D721Med (cell line): ENCODE measurements at regions not wholly inside any gene's neighbourhood (a gene's known extent, or its start where the extent isn't known, plus 50 kb on each side); places are given as distances from the start of the nearest gene placed in this dataset.

ENCODE experiments used
- DNase-seq: peaks from one replicate; pipeline ENCODE4 v3.0.0; 2011; ENCODE audit warnings: low spot score; ENCODE audit not compliant: insufficient read length
- FAIRE-seq: peaks from 2 replicates; lab custom pipeline; 2011; peaks lifted over from hg19 to GRCh38; lab: Jason Lieb, UNC
- CTCF ChIP-seq: IDR thresholded peaks from 2 replicates; pipeline ENCODE4 v1.5.1; 2012; ENCODE audit warnings: mild to moderate bottlenecking, control low read depth; ENCODE audit not compliant: insufficient read depth; ENCODE audit errors: missing control alignments

DNA sequence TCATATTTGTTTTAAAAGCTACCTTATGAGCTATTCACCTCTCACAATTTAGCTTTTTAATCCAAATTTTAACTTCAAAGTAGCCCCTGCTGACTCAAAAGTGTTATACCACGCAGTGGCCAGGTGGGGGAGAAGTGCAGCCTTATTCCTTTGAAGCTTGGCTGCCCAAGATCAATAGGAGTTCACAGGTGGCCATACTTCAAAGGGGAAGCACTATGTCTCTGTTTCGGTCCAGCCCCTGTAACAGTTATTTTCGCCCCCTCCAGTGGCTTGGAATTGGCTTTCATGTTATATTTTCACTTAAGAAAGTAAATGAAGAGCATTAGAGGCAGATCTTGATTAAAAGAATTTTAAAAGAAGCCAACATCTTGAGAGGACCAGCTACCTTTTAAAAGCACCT lies 608.4 kb downstream of the EPHA7 start:
- peak; percentile 73 for TF ChIP-seq CTCF
- DNase-seq = peak; percentile 9
- FAIRE-seq = no peak

DNA sequence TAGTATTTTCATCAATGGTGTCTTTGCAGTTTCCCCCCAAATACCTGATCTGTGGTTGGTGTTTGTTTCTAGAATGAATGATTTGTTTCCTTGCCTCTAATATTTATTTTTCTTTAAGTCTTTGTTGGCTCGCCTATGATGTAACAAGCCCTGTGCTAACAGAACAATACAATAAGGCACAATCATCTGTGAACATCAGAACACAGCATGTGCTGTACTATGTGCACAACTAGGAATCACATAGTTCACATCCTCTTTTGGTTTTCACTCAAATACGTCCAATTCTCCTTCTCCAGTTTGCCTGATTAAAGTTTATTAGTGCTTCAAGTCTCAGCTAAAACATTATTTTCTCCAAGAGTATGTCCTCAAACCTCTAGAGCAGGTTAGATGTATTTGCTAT lies 613.1 kb downstream of the EPHA7 start:
- no peak for DNase-seq
- FAIRE-seq = no peak
- TF ChIP-seq CTCF = no peak

DNA sequence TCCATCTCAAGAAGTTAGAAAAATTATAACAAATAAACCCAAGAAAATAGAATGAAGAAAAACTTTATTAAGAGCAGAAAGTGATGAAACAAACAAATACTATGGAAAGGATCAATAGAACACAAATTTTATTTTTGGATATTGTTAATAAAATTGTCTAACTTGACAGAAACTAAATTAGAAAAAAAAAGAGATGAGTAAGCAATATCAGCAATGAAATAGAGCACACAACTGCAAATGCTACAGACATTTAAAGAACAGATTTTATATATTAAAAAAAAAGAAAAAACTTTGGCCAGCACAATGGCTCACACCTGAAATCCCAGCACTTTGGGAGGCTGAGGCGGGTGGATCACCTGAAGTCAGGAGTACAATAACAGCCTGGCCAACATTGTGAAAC lies 628.0 kb downstream of the EPHA7 start:
- FAIRE-seq (no peak), DNase-seq (no peak)
- TF ChIP-seq CTCF = no peak

GRCh38 chr6:92790381-92790780 lies 629.0 kb downstream of the EPHA7 start:
- no peak for TF ChIP-seq CTCF
- FAIRE-seq = no peak
- no peak for DNase-seq

- FAIRE-seq (no peak), DNase-seq (no peak)
- no peak for TF ChIP-seq CTCF
These were observed 635.1 kb downstream of the EPHA7 start for GRCh38 chr6:92784235-92784634.

GRCh38 chr6:92779746-92780145 lies 639.6 kb downstream of the EPHA7 start:
- no peak for FAIRE-seq
- no peak for TF ChIP-seq CTCF
- no peak for DNase-seq

GRCh38 chr6:92777146-92777740 lies 642.1 kb downstream of the EPHA7 start:
- peak; percentile 60 for TF ChIP-seq CTCF
- FAIRE-seq = peak; percentile 89
- no peak for DNase-seq
